MG63 (cell line): ENCODE measurements at regions not wholly inside any gene's neighbourhood (a gene's known extent, or its start where the extent isn't known, plus 50 kb on each side); places are given as distances from the start of the nearest gene placed in this dataset.
A peak's percentile ranks its signal among the peaks of the same experiment; 100 is the strongest.
"Not testable (repeated sequence)": the region's sequence is repeated elsewhere in the genome, so short reads cannot be mapped to it uniquely, and the experiment has no call there.

ENCODE experiments used
- DNase-seq: peaks from one replicate; pipeline ENCODE4 v3.0.0-alpha.2; 2020
- H3K27me3 ChIP-seq: fragments of 250-450 bp; sonication (Bioruptor Pico); 2 replicates; pipeline ENCODE4 v1.5.1; 2020; ENCODE audit warnings: mild to moderate bottlenecking, moderate library complexity
- H3K36me3 ChIP-seq: fragments of 250-450 bp; sonication (Bioruptor Pico); 2 replicates; pipeline ENCODE4 v1.5.1; 2020; ENCODE audit warnings: mild to moderate bottlenecking, moderate library complexity
- H3K4me3 ChIP-seq: fragments of 250-450 bp; sonication (Bioruptor Pico); 2 replicates; pipeline ENCODE4 v1.5.1; 2020; ENCODE audit warnings: mild to moderate bottlenecking, moderate library complexity
- H3K9me3 ChIP-seq: fragments of 250-450 bp; sonication (Bioruptor Pico); 2 replicates; pipeline ENCODE4 v1.5.1; 2020; ENCODE audit warnings: mild to moderate bottlenecking, moderate library complexity

DNA sequence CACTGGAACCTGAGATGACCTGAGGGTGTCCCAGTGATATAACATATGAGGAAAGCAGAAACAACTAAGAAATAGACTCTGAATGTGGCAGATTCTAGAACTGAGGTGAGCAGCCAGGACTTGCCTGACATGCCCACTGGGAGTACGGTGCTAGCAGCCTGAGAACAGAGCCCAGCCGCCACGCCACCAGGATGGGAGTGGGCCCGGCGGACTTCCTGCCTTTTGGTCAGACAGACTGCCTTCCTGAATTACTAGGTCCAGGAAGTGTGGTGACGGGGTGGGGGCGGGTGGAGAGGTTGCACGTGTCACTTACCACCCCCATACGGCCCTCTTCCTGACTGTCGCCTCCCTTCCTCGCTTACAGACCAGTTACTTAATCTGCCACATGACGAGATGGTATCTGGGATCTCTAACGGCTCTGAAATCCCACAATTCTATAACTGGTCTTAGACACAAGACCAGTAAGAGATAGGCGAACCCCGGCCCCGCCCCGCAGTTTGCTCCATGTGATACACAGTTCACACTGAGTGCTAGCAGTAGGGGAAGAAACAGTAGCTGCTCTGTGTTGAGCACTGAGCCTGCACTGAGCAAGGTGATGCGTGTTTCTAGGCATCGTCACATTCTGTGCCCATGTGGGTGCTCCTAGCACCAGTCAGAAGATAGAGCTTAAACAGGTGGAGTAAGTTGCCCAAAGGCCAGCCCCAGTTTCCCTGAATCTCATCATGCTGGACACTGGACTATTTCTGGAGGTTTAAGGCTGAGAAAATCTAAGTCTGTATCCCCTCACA, 95.7 kb downstream of the CPN2 start:
- no peak for DNase-seq
- Histone ChIP-seq H3K36me3 (no peaks in the 10 kb centered on the region), H3K4me3 (no peak overlapping the region), H3K27me3 (no peaks in the 10 kb centered on the region), H3K9me3 (peaks cover 3% of the 10 kb centered on the region; the same call in 1 of the 2 replicates)

GRCh38 chr3:194256040-194256945, 94.8 kb downstream of the CPN2 start:
- DNase-seq: no peak
- H3K9me3 ChIP-seq: peaks cover 3% of the 10 kb centered on the region; the same call in 1 of the 2 replicates
- no peaks in the 10 kb centered on the region for H3K36me3 ChIP-seq
- H3K4me3 ChIP-seq: no peak overlapping the region
- H3K27me3 ChIP-seq: no peaks in the 10 kb centered on the region

- H3K27me3 ChIP-seq: no peaks in the 10 kb centered on the region
- no peaks in the 10 kb centered on the region for H3K36me3 ChIP-seq
- peaks cover 3% of the 10 kb centered on the region; the same call in 1 of the 2 replicates for H3K9me3 ChIP-seq
- H3K4me3 ChIP-seq: no peak overlapping the region
- DNase-seq: no peak
Observed at GRCh38 chr3:194257151-194257621, 93.9 kb downstream of the CPN2 start.

- Histone ChIP-seq H3K4me3 (no peak overlapping the region), H3K36me3 (no peaks in the 10 kb centered on the region), H3K9me3 (peaks cover 3% of the 10 kb centered on the region; the same call in 1 of the 2 replicates), H3K27me3 (no peaks in the 10 kb centered on the region)
- no peak for DNase-seq
Observed at GRCh38 chr3:194257916-194258668, 93.0 kb downstream of the CPN2 start.

DNA sequence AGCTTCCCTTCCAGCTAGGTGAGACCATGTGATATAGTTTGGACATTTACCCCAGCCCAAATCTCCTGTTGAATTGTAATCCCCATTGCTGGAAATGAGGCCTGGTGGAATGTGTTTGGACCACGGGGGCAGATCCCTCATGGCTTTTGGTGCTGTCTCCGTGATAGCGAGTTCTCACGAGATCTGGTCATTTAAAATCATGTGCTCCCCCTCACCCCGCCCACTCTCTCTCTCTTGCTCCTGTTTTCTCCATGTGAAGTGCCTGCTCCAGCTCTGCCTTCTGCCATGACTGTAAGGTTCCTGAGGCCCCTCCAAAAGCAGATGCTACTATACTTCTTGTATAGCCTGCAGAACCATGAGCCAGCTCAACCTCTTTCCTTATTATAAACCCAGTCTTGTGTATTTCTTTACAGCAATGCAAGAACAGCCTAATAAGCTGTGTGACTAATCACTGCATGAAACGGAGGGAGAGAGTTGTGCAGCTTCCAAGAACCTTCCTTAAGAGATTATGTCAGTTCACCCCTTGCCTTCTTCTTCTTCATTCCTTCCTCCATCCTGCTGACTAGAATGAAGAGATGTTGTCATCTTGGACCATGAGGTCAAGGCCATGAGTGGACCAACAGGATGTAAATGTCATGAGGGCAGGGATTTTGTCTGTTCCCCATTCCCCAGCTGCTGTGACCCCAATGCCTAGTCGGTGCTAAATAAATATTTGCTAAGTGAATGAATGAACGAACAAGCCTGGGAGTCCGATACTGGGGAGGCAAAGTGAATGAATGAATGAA, 91.0 kb downstream of the CPN2 start:
- no peak overlapping the region for H3K4me3 ChIP-seq
- no peaks in the 10 kb centered on the region for H3K27me3 ChIP-seq
- DNase-seq: peak; percentile 46
- H3K36me3 ChIP-seq: no peaks in the 10 kb centered on the region
- peaks cover 3% of the 10 kb centered on the region; the same call in 1 of the 2 replicates for H3K9me3 ChIP-seq

GRCh38 chr3:194261581-194262063, 89.5 kb downstream of the CPN2 start:
- H3K36me3 ChIP-seq: no peaks in the 10 kb centered on the region
- peaks cover 3% of the 10 kb centered on the region; the same call in 1 of the 2 replicates for H3K9me3 ChIP-seq
- no peak for DNase-seq
- H3K4me3 ChIP-seq: no peak overlapping the region
- no peaks in the 10 kb centered on the region for H3K27me3 ChIP-seq

- no peak for DNase-seq
- no peak overlapping the region for H3K4me3 ChIP-seq
- peaks cover 3% of the 10 kb centered on the region; the same call in 1 of the 2 replicates for H3K9me3 ChIP-seq
- H3K27me3 ChIP-seq: no peaks in the 10 kb centered on the region
- no peaks in the 10 kb centered on the region for H3K36me3 ChIP-seq
Observed at GRCh38 chr3:194262176-194262924, 88.8 kb downstream of the CPN2 start.

DNA sequence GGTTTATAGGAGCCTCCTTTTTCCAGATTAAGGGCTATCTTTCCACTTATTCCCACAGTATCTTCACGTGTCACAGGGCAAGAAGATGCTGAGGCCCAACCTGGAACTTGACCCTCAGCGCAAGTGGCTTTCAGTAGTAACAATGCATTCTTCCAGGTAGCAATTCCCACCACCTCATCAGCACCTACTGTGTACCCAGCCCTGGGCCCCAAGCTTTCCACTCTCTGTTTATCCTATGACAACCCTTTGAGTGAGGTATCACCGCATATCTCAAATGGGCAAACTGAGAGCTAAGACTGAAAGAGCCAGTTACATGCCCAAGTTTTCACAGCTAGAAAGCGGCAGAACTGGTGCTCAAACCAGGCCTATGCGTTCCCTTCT, 88.2 kb downstream of the CPN2 start:
- Histone ChIP-seq H3K27me3 (no peaks in the 10 kb centered on the region), H3K36me3 (no peaks in the 10 kb centered on the region), H3K9me3 (peaks cover 3% of the 10 kb centered on the region; the same call in 1 of the 2 replicates), H3K4me3 (no peak overlapping the region)
- no peak for DNase-seq

- not testable (repeated sequence) for H3K4me3 ChIP-seq, H3K9me3 ChIP-seq, H3K27me3 ChIP-seq, DNase-seq, H3K36me3 ChIP-seq
Observed at GRCh38 chr3:194264631-194265504, 86.3 kb downstream of the CPN2 start.

DNA sequence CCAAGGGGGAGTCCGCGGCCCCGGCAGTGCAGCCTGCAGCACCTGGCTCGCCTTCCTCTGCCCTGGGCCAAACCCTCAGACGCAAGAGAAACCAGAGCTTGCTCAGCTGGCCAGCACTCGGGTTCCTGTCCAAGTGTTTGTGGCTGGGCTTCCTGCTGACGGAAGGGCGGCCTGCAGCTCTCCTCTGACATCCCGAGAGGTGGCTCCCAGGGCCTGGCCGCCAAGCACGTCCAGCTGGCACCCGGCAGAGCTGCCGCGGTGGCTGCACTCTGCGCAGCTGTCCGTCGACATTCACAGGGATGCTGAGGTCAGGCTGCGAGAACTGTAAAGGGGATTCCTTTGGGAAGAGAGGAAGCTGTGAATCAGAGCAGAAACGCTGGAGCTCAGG, 85.6 kb downstream of the CPN2 start:
- DNase-seq: peak; percentile 97
- H3K27me3 ChIP-seq: no peaks in the 10 kb centered on the region
- no peaks in the 10 kb centered on the region for H3K9me3 ChIP-seq
- H3K36me3 ChIP-seq: no peaks in the 10 kb centered on the region
- H3K4me3 ChIP-seq: no peak overlapping the region

- Histone ChIP-seq H3K4me3 (no peak overlapping the region), H3K36me3 (no peaks in the 10 kb centered on the region), H3K9me3 (no peaks in the 10 kb centered on the region), H3K27me3 (no peaks in the 10 kb centered on the region)
- DNase-seq: no peak
Observed at GRCh38 chr3:194265996-194266964, 84.8 kb downstream of the CPN2 start.

DNA sequence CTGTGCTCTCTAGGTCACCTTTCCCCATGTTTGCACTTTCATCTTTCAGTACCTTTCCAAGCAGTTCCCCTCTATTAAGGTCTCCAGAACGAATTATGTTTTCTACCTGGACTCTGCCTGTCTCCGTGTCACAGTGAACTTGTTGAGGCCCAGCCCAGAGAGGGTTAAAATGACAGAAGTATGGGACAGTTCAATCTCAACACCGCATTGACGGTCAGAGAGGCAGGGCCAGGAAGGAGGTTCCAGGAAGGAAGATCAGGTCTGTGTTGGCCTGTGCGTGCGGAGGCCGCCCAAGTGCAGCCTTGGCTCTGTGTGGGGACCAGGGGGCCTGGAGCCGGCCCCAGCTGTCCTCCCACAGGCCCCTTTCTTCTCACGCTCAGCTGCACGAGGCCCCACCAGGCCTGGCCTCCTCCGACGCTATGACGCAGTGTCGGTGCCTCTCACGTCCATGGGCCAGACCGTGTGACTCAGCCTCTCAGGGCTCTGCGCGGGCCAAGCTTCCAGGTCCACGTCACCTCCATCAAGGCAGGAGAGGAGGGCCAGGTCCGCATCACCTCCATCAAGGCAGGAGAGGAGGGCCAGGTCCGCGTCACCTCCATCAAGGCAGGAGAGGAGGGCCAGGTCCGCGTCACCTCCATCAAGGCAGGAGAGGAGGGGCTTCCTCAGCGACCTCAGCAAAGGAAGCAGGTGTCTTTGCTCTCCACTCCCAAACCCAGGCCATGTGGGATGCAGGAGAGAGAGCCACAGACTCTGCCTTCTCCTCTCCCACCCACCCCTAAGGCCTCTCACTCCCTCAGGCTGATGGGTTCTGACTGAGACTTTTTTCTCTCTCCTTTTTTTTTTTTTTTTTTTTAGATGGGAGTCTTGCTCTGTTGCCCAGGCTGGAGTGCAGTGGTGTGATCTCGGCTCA, 83.1 kb downstream of the CPN2 start:
- H3K27me3 ChIP-seq: no peaks in the 10 kb centered on the region
- H3K36me3 ChIP-seq: no peaks in the 10 kb centered on the region
- no peak for DNase-seq
- no peaks in the 10 kb centered on the region for H3K9me3 ChIP-seq
- H3K4me3 ChIP-seq: no peak overlapping the region
